ENCODE measurements at regions not wholly inside any gene's neighbourhood (a gene's known extent, or its start where the extent isn't known, plus 50 kb on each side); places are given as distances from the start of the nearest gene placed in this dataset.
A peak's percentile ranks its signal among the peaks of the same experiment; 100 is the strongest.

- no peak overlapping the region for H3K4me3 ChIP-seq (ENCODE audit: insufficient read depth, low read depth, low read length)
- no peaks in the 10 kb centered on the region for H3K36me3 ChIP-seq (replicated peaks; ENCODE audit: control insufficient read depth, insufficient read depth, low read length)
- DNase-seq, result no peak
- H3K27me3 ChIP-seq (ENCODE audit: control insufficient read depth, insufficient read depth, low read length), result no peaks in the 10 kb centered on the region
Measured at GRCh38 chr1:30129421-30130055, 593.8 kb downstream of the MATN1 start.

- Histone ChIP-seq H3K36me3 (replicated peaks; ENCODE audit: control insufficient read depth, insufficient read depth, low read length) (no peaks in the 10 kb centered on the region), H3K4me3 (ENCODE audit: insufficient read depth, low read depth, low read length) (no peak overlapping the region), H3K27me3 (ENCODE audit: control insufficient read depth, insufficient read depth, low read length) (no peaks in the 10 kb centered on the region)
- no peak for DNase-seq
Measured at GRCh38 chr1:30129001-30129408, 594.4 kb downstream of the MATN1 start.

GRCh38 chr1:30126848-30127247 lies 596.5 kb downstream of the MATN1 start:
- Histone ChIP-seq H3K27me3 (ENCODE audit: control insufficient read depth, insufficient read depth, low read length) (no peaks in the 10 kb centered on the region), H3K36me3 (replicated peaks; ENCODE audit: control insufficient read depth, insufficient read depth, low read length) (no peaks in the 10 kb centered on the region), H3K4me3 (ENCODE audit: insufficient read depth, low read depth, low read length) (no peak overlapping the region)
- DNase-seq, result no peak

GRCh38 chr1:30125821-30126170 lies 597.6 kb downstream of the MATN1 start:
- Histone ChIP-seq H3K4me3 (ENCODE audit: insufficient read depth, low read depth, low read length) (no peak overlapping the region), H3K36me3 (replicated peaks; ENCODE audit: control insufficient read depth, insufficient read depth, low read length) (no peaks in the 10 kb centered on the region), H3K27me3 (ENCODE audit: control insufficient read depth, insufficient read depth, low read length) (no peaks in the 10 kb centered on the region)
- DNase-seq, result no peak

- Histone ChIP-seq H3K27me3 (ENCODE audit: control insufficient read depth, insufficient read depth, low read length) (no peaks in the 10 kb centered on the region), H3K36me3 (replicated peaks; ENCODE audit: control insufficient read depth, insufficient read depth, low read length) (no peaks in the 10 kb centered on the region), H3K4me3 (ENCODE audit: insufficient read depth, low read depth, low read length) (no peak overlapping the region)
- no peak for DNase-seq
Measured at GRCh38 chr1:30125021-30125820, 598.2 kb downstream of the MATN1 start.

- DNase-seq, result no peak
- H3K27me3 ChIP-seq (ENCODE audit: control insufficient read depth, insufficient read depth, low read length), result no peaks in the 10 kb centered on the region
- no peak overlapping the region for H3K4me3 ChIP-seq (ENCODE audit: insufficient read depth, low read depth, low read length)
- no peaks in the 10 kb centered on the region for H3K36me3 ChIP-seq (replicated peaks; ENCODE audit: control insufficient read depth, insufficient read depth, low read length)
Measured at GRCh38 chr1:30123896-30124295, 599.5 kb downstream of the MATN1 start.

GRCh38 chr1:30123036-30123435 lies 600.3 kb downstream of the MATN1 start:
- Histone ChIP-seq H3K4me3 (ENCODE audit: insufficient read depth, low read depth, low read length) (no peak overlapping the region), H3K36me3 (replicated peaks; ENCODE audit: control insufficient read depth, insufficient read depth, low read length) (no peaks in the 10 kb centered on the region), H3K27me3 (ENCODE audit: control insufficient read depth, insufficient read depth, low read length) (no peaks in the 10 kb centered on the region)
- DNase-seq, result no peak

- Histone ChIP-seq H3K27me3 (ENCODE audit: control insufficient read depth, insufficient read depth, low read length) (no peaks in the 10 kb centered on the region), H3K36me3 (replicated peaks; ENCODE audit: control insufficient read depth, insufficient read depth, low read length) (no peaks in the 10 kb centered on the region), H3K4me3 (ENCODE audit: insufficient read depth, low read depth, low read length) (no peak overlapping the region)
- no peak for DNase-seq
Measured at GRCh38 chr1:30120245-30121000, 603.0 kb downstream of the MATN1 start.

GRCh38 chr1:30117685-30118084 lies 605.7 kb downstream of the MATN1 start:
- DNase-seq, result no peak
- Histone ChIP-seq H3K36me3 (replicated peaks; ENCODE audit: control insufficient read depth, insufficient read depth, low read length) (no peaks in the 10 kb centered on the region), H3K4me3 (ENCODE audit: insufficient read depth, low read depth, low read length) (no peak overlapping the region), H3K27me3 (ENCODE audit: control insufficient read depth, insufficient read depth, low read length) (no peaks in the 10 kb centered on the region)

- peak; percentile 83 for DNase-seq
- no peak overlapping the region for H3K4me3 ChIP-seq (ENCODE audit: insufficient read depth, low read depth, low read length)
- no peaks in the 10 kb centered on the region for H3K36me3 ChIP-seq (replicated peaks; ENCODE audit: control insufficient read depth, insufficient read depth, low read length)
- no peaks in the 10 kb centered on the region for H3K27me3 ChIP-seq (ENCODE audit: control insufficient read depth, insufficient read depth, low read length)
Measured at GRCh38 chr1:30111431-30111830, 612.0 kb downstream of the MATN1 start.

- Histone ChIP-seq H3K27me3 (ENCODE audit: control insufficient read depth, insufficient read depth, low read length) (no peaks in the 10 kb centered on the region), H3K4me3 (ENCODE audit: insufficient read depth, low read depth, low read length) (no peak overlapping the region), H3K36me3 (replicated peaks; ENCODE audit: control insufficient read depth, insufficient read depth, low read length) (no peaks in the 10 kb centered on the region)
- peak; percentile 50 for DNase-seq
Measured at GRCh38 chr1:30110846-30111245, 612.5 kb downstream of the MATN1 start.

- no peak overlapping the region for H3K4me3 ChIP-seq (ENCODE audit: insufficient read depth, low read depth, low read length)
- DNase-seq, result no peak
- H3K27me3 ChIP-seq (ENCODE audit: control insufficient read depth, insufficient read depth, low read length), result no peaks in the 10 kb centered on the region
- no peaks in the 10 kb centered on the region for H3K36me3 ChIP-seq (replicated peaks; ENCODE audit: control insufficient read depth, insufficient read depth, low read length)
Measured at GRCh38 chr1:30109853-30110252, 613.5 kb downstream of the MATN1 start.

- Histone ChIP-seq H3K4me3 (ENCODE audit: insufficient read depth, low read depth, low read length) (no peak overlapping the region), H3K36me3 (replicated peaks; ENCODE audit: control insufficient read depth, insufficient read depth, low read length) (no peaks in the 10 kb centered on the region), H3K27me3 (ENCODE audit: control insufficient read depth, insufficient read depth, low read length) (no peaks in the 10 kb centered on the region)
- DNase-seq, result no peak
Measured at GRCh38 chr1:30108186-30108585, 615.2 kb downstream of the MATN1 start.

GRCh38 chr1:30106125-30106524 lies 617.3 kb downstream of the MATN1 start:
- Histone ChIP-seq H3K4me3 (ENCODE audit: insufficient read depth, low read depth, low read length) (no peak overlapping the region), H3K27me3 (ENCODE audit: control insufficient read depth, insufficient read depth, low read length) (no peaks in the 10 kb centered on the region), H3K36me3 (replicated peaks; ENCODE audit: control insufficient read depth, insufficient read depth, low read length) (no peaks in the 10 kb centered on the region)
- peak; percentile 87 for DNase-seq

GRCh38 chr1:30104551-30104950 lies 618.8 kb downstream of the MATN1 start:
- no peak for DNase-seq
- Histone ChIP-seq H3K36me3 (replicated peaks; ENCODE audit: control insufficient read depth, insufficient read depth, low read length) (no peaks in the 10 kb centered on the region), H3K4me3 (ENCODE audit: insufficient read depth, low read depth, low read length) (no peak overlapping the region), H3K27me3 (ENCODE audit: control insufficient read depth, insufficient read depth, low read length) (no peaks in the 10 kb centered on the region)

Data from H7 (cell line).